MCF 10A (cell line): ENCODE measurements at regions not wholly inside any gene's neighbourhood (a gene's known extent, or its start where the extent isn't known, plus 50 kb on each side); places are given as distances from the start of the nearest gene placed in this dataset.

Experiments used
- BruUV-seq: library from RNA; stranded (reverse); fragments of 400-500 nt; replicated peaks from 2 replicates; lab custom pipeline; 2021; lab: Mats Ljungman, UMichigan
- CTCF ChIA-PET: fragments of 300-600 bp; sonication (Branson Sonifier 250); formaldehyde crosslinking; extraction: SDS; loops from one replicate; lab custom pipeline; 2021; ENCODE audit warnings: antibody characterized with exemption, inconsistent platforms; lab: Yijun Ruan, JAX
- POLR2A ChIA-PET: fragments of 300-600, 350-650 bp; sonication (Branson Sonifier 250); formaldehyde crosslinking; extraction: SDS; loops from one replicate; lab custom pipeline; 2020; ENCODE audit warnings: antibody characterized with exemption, inconsistent platforms; lab: Yijun Ruan, JAX
- DNase-seq: peaks from one replicate; pipeline ENCODE4 v3.0.0-alpha.2; 2018; ENCODE audit not compliant: unreplicated experiment
- H3K27ac Mint-ChIP-seq: one replicate; pipeline ENCODE4 v1.8.0; 2022; ENCODE audit warnings: mild to moderate bottlenecking, low read depth, mixed read lengths; ENCODE audit not compliant: unreplicated experiment
- H3K27me3 Mint-ChIP-seq: one replicate; pipeline ENCODE4 v1.8.0; 2022; ENCODE audit warnings: mixed read lengths; ENCODE audit not compliant: insufficient read depth, unreplicated experiment
- H3K36me3 Mint-ChIP-seq: one replicate; pipeline ENCODE4 v1.8.0; 2022; ENCODE audit warnings: mild to moderate bottlenecking, moderate library complexity, mixed read lengths; ENCODE audit not compliant: insufficient read depth, unreplicated experiment
- H3K4me1 Mint-ChIP-seq: one replicate; pipeline ENCODE4 v1.8.0; 2022; ENCODE audit warnings: mixed read lengths; ENCODE audit not compliant: insufficient read depth, unreplicated experiment
- H3K4me3 Mint-ChIP-seq: one replicate; pipeline ENCODE4 v1.8.0; 2022; ENCODE audit warnings: mild to moderate bottlenecking, moderate library complexity, mixed read lengths; ENCODE audit not compliant: unreplicated experiment
- H3K9me3 Mint-ChIP-seq: one replicate; pipeline ENCODE4 v1.8.0; 2022; ENCODE audit warnings: mixed read lengths; ENCODE audit not compliant: unreplicated experiment
- intact Hi-C: fragments of 100-400 bp; cut with micrococcal nuclease; formaldehyde crosslinking; loops from 2 replicates; pipeline ENCODE4 v1.14.1; 2022
- TF ChIP-seq, protein P1 (sequence below): fragments of 200-600 bp; IDR thresholded peaks from one replicate; pipeline ENCODE4 v1.8.0; 2022; ENCODE audit warnings: antibody characterized with exemption, mild to moderate bottlenecking; ENCODE audit not compliant: unreplicated experiment

DNA sequence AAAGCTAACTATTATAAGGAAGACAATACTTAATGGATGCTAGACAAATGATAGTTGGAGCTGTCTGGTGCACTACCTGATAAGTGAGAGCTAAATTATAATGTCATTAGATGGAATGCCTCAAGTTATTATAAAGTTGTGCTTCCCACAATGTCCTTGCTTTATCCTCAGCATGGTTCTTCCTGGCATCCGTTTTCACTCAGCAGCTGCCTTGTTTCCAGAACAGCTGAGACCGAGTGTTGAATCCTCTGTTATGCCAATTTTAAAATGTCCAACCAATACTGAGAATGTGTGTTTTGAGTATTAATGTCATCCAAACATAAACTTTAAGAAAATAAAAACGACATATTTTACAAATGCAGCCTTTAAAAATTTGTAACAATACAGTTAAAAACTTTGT, 286.7 kb upstream of the SOX2 start:
- H3K27ac Mint-ChIP-seq = no peak overlapping the region
- TF ChIP-seq, protein P1, sequence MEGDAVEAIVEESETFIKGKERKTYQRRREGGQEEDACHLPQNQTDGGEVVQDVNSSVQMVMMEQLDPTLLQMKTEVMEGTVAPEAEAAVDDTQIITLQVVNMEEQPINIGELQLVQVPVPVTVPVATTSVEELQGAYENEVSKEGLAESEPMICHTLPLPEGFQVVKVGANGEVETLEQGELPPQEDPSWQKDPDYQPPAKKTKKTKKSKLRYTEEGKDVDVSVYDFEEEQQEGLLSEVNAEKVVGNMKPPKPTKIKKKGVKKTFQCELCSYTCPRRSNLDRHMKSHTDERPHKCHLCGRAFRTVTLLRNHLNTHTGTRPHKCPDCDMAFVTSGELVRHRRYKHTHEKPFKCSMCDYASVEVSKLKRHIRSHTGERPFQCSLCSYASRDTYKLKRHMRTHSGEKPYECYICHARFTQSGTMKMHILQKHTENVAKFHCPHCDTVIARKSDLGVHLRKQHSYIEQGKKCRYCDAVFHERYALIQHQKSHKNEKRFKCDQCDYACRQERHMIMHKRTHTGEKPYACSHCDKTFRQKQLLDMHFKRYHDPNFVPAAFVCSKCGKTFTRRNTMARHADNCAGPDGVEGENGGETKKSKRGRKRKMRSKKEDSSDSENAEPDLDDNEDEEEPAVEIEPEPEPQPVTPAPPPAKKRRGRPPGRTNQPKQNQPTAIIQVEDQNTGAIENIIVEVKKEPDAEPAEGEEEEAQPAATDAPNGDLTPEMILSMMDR = no peak
- no peak overlapping the region for H3K4me3 Mint-ChIP-seq
- no peaks in the 10 kb centered on the region for H3K9me3 Mint-ChIP-seq
- BruUV-seq = no TSS peak
- no peak for DNase-seq
- POLR2A ChIA-PET = no interaction called here
- intact Hi-C loops = no loop called here
- no peaks in the 10 kb centered on the region for H3K27me3 Mint-ChIP-seq
- CTCF ChIA-PET = interaction anchor here (0.6 kb wide), 2 partner anchors 512 to 750 kb away, joined by 3 to 6 read pairs; no protein-coding TSS in a partner anchor
- H3K4me1 Mint-ChIP-seq = no peaks in the 10 kb centered on the region
- H3K36me3 Mint-ChIP-seq = no peaks in the 10 kb centered on the region

DNA sequence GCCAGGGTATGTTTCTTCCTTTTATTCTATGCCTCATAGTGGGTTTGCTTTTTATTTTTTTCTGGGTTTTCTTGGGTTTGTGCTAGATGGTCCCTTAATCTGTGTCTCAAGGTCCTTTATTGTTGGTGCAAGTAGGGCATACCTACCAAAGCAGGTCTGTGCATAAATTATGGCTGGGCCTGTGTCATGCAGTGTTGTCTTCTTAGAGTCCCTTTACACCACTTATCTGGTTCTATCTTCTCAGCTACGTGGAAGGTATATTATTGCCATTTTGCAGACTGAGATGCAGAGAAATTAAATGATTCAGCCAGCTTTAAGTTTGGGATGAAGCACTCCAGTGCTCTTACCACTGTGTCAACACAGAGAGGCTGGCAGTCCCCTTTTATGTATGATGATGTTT, 293.5 kb upstream of the SOX2 start:
- no peak overlapping the region for H3K4me3 Mint-ChIP-seq
- no peak for DNase-seq
- H3K4me1 Mint-ChIP-seq = no peaks in the 10 kb centered on the region
- H3K36me3 Mint-ChIP-seq = no peaks in the 10 kb centered on the region
- no peak overlapping the region for H3K27ac Mint-ChIP-seq
- TF ChIP-seq, protein P1 = no peak
- ChIA-PET CTCF (no interaction called here), POLR2A (interaction anchor here (0.6 kb wide), 1 partner anchor 306 kb away, joined by 4 read pairs; no protein-coding TSS in a partner anchor)
- no TSS peak for BruUV-seq
- intact Hi-C loops = no loop called here
- H3K9me3 Mint-ChIP-seq = no peaks in the 10 kb centered on the region
- no peaks in the 10 kb centered on the region for H3K27me3 Mint-ChIP-seq

DNA sequence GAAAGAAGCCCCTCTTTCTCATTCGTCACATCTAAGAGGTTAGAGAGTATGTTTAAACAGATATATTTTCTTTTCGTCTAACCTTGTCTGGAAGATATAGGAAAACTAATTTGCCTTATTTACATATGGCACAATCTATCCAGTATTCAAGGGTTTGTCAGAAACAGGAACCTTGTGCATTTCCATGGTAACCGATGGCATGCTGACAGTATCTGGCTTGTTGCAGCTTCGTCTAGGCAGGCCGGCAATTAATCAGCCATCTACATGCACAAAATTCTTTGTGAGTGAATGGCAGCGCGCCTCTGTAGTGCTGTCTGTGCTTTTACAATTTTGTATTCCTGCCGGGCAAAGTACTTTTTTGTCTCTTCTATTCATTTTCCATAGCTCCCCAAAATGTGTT, 294.0 kb upstream of the SOX2 start:
- no TSS peak for BruUV-seq
- H3K27ac Mint-ChIP-seq = no peak overlapping the region
- CTCF ChIA-PET = no interaction called here

DNA sequence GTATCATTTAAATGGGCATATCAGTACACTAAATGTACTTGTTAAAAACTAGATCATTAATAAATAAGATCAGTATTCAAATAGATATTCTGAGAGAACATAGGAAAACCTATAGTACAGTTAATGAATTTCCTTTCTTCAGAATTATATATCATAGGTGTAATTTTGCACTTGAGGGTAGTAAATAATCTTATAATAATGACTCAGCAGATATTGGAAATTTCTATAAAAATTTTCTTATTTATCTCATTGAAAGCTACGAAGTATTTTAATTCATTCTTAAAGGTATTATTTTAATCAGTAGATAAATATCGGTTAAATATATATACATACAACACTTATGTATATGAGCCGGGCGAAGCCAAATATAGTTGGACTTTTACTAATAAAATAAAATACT, 300.9 kb upstream of the SOX2 start:
- H3K27ac Mint-ChIP-seq = no peak overlapping the region
- H3K4me1 Mint-ChIP-seq = no peaks in the 10 kb centered on the region
- no peaks in the 10 kb centered on the region for H3K9me3 Mint-ChIP-seq
- POLR2A ChIA-PET = no interaction called here
- TF ChIP-seq, protein P1 = no peak
- DNase-seq = no peak
- no peaks in the 10 kb centered on the region for H3K27me3 Mint-ChIP-seq
- intact Hi-C loops = no loop called here
- H3K36me3 Mint-ChIP-seq = no peaks in the 10 kb centered on the region
- CTCF ChIA-PET = no interaction called here
- BruUV-seq = no TSS peak
- no peak overlapping the region for H3K4me3 Mint-ChIP-seq

More for the DNA sequence above, 294.0 kb upstream of the SOX2 start:
- Mint-ChIP-seq H3K9me3 (no peaks in the 10 kb centered on the region), H3K4me1 (no peaks in the 10 kb centered on the region), H3K4me3 (no peak overlapping the region), H3K27me3 (no peaks in the 10 kb centered on the region), H3K36me3 (no peaks in the 10 kb centered on the region)
- POLR2A ChIA-PET = no interaction called here
- DNase-seq = no peak
- intact Hi-C loops = no loop called here
- TF ChIP-seq, protein P1 = no peak
